HEK293 (cell line): ENCODE measurements at regions not wholly inside any gene's neighbourhood (a gene's known extent, or its start where the extent isn't known, plus 50 kb on each side); places are given as distances from the start of the nearest gene placed in this dataset.

Experiments used
- CTCF ChIP-seq: fragments of 450-650 bp; formaldehyde crosslinking; IDR thresholded peaks from 2 replicates; pipeline ENCODE4 v1.5.1; 2016; ENCODE audit warnings: missing biosample characterization, missing genetic modification characterization
- KLF1 ChIP-seq: fragments of 450-650 bp; formaldehyde crosslinking; IDR thresholded peaks from 2 replicates; pipeline ENCODE4 v1.5.1; 2016; ENCODE audit warnings: missing biosample characterization, missing genetic modification characterization
- MYNN ChIP-seq: fragments of 450-650 bp; formaldehyde crosslinking; IDR thresholded peaks from 2 replicates; pipeline ENCODE4 v1.5.1; 2016; ENCODE audit warnings: missing biosample characterization, missing genetic modification characterization, borderline replicate concordance
- MZF1 ChIP-seq: fragments of 450-650 bp; formaldehyde crosslinking; IDR thresholded peaks from 2 replicates; pipeline ENCODE4 v1.5.1; 2017; ENCODE audit warnings: missing biosample characterization, missing genetic modification characterization, borderline replicate concordance
- PRDM1 ChIP-seq: fragments of 450-650 bp; formaldehyde crosslinking; IDR thresholded peaks from 2 replicates; pipeline ENCODE4; 2016; ENCODE audit warnings: missing biosample characterization, missing genetic modification characterization
- REST ChIP-seq: fragments of 450-650 bp; formaldehyde crosslinking; IDR thresholded peaks from 2 replicates; pipeline ENCODE4 v1.5.1; 2016; ENCODE audit warnings: missing biosample characterization, missing genetic modification characterization
- SCRT1 ChIP-seq: fragments of 450-650 bp; formaldehyde crosslinking; IDR thresholded peaks from 2 replicates; pipeline ENCODE4 v1.5.1; 2016; ENCODE audit warnings: missing biosample characterization, missing genetic modification characterization, borderline replicate concordance
- ZNF146 ChIP-seq: fragments of 450-650 bp; formaldehyde crosslinking; IDR thresholded peaks from 2 replicates; pipeline ENCODE4 v1.5.1; 2016; ENCODE audit warnings: missing biosample characterization, missing genetic modification characterization
- ZNF24 ChIP-seq: fragments of 450-650 bp; formaldehyde crosslinking; IDR thresholded peaks from 2 replicates; pipeline ENCODE4 v1.5.1; 2016; ENCODE audit warnings: missing biosample characterization, missing genetic modification characterization
- ZNF302 ChIP-seq: fragments of 450-650 bp; formaldehyde crosslinking; IDR thresholded peaks from 2 replicates; pipeline ENCODE4 v1.5.1; 2016; ENCODE audit warnings: missing biosample characterization, missing genetic modification characterization, low read depth
- ZNF324 ChIP-seq: fragments of 450-650 bp; formaldehyde crosslinking; IDR thresholded peaks from 2 replicates; pipeline ENCODE4 v1.5.1; 2016; ENCODE audit warnings: missing biosample characterization, missing genetic modification characterization
- ZNF792 ChIP-seq: fragments of 450-650 bp; formaldehyde crosslinking; IDR thresholded peaks from 2 replicates; pipeline ENCODE4 v1.5.1; 2016; ENCODE audit warnings: missing biosample characterization, missing genetic modification characterization
- TF ChIP-seq, protein P1 (sequence below): fragments of 450-650 bp; formaldehyde crosslinking; IDR thresholded peaks from 2 replicates; pipeline ENCODE4 v1.5.1; 2016; ENCODE audit warnings: missing biosample characterization, missing genetic modification characterization
- TF ChIP-seq, protein P2 (sequence below): fragments of 450-650 bp; formaldehyde crosslinking; IDR thresholded peaks from 2 replicates; pipeline ENCODE4 v1.5.1; 2017; ENCODE audit warnings: missing biosample characterization, missing genetic modification characterization

DNA sequence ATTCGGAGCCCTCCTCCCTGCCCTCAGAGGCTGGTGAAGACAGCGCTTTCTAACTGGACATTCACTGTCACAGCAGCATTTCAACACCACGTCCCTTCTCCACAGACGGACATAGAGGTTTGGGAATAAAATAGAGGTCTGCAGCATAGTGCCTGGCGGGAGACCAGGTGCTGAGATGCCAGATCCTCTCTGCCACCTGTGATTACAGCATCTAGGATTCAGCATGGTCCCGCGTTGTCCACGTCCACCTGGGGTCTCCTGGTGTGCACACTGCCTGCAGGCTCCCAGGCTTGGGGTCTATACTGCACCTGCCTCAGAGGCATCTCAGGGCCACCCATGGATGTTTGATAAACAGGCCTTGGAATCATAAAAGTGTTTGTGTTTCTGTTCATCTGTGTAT is 175.5 kb downstream of the TMEM18 start:
- TF ChIP-seq CTCF (no peak), ZNF24 (no peak), ZNF792 (tag by site-specific recombination) (no peak), MYNN (tag by site-specific recombination) (no peak), MZF1 (tag by site-specific recombination) (no peak), ZNF324 (tag by site-specific recombination) (no peak), PRDM1 (no peak), REST (tag by site-specific recombination) (no peak), KLF1 (tag by site-specific recombination) (no peak), SCRT1 (no peak), ZNF302 (no peak), ZNF146 (tag by site-specific recombination) (no peak)
- TF ChIP-seq, protein P1, sequence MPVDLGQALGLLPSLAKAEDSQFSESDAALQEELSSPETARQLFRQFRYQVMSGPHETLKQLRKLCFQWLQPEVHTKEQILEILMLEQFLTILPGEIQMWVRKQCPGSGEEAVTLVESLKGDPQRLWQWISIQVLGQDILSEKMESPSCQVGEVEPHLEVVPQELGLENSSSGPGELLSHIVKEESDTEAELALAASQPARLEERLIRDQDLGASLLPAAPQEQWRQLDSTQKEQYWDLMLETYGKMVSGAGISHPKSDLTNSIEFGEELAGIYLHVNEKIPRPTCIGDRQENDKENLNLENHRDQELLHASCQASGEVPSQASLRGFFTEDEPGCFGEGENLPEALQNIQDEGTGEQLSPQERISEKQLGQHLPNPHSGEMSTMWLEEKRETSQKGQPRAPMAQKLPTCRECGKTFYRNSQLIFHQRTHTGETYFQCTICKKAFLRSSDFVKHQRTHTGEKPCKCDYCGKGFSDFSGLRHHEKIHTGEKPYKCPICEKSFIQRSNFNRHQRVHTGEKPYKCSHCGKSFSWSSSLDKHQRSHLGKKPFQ (tag by site-specific recombination), result no peak
- TF ChIP-seq, protein P2, sequence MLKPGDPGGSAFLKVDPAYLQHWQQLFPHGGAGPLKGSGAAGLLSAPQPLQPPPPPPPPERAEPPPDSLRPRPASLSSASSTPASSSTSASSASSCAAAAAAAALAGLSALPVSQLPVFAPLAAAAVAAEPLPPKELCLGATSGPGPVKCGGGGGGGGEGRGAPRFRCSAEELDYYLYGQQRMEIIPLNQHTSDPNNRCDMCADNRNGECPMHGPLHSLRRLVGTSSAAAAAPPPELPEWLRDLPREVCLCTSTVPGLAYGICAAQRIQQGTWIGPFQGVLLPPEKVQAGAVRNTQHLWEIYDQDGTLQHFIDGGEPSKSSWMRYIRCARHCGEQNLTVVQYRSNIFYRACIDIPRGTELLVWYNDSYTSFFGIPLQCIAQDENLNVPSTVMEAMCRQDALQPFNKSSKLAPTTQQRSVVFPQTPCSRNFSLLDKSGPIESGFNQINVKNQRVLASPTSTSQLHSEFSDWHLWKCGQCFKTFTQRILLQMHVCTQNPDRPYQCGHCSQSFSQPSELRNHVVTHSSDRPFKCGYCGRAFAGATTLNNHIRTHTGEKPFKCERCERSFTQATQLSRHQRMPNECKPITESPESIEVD, result no peak
